GM19463 (cell line): ENCODE measurements at regions not wholly inside any gene's neighbourhood (a gene's known extent, or its start where the extent isn't known, plus 50 kb on each side); places are given as distances from the start of the nearest gene placed in this dataset.
"Not testable (repeated sequence)": the region's sequence is repeated elsewhere in the genome, so short reads cannot be mapped to it uniquely, and the experiment has no call there.

Experiments
- ATAC-seq: cut with Tn5 transposase; IDR thresholded peaks from one replicate; pipeline ENCODE4 v1.9.1; 2021; ENCODE audit warnings: mild to moderate bottlenecking, moderate library complexity; ENCODE audit not compliant: unreplicated experiment

DNA sequence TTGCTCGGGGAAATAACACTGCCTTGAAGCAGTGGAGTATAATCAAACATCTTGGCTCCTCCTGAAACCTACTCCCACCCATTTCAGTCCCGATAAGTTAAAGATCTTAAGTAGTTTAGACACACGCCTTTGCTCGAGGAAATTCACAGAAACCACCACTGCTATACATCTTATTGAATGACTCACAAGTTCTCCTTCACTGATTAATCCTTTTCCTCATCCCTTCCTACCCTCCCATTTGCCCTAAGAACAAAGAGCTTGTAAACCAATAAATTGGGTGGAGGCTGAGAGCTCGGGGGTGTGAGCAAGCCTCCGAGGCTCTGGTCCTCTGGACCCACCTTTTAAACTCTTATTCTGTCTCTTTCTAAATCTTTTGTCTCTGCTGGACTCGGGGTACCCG, 86.5 kb downstream of the XCL2 start:
- ATAC-seq: not testable (repeated sequence)

GRCh38 chr1:168455764-168456163, 88.0 kb downstream of the XCL2 start:
- ATAC-seq: no peak

- no peak for ATAC-seq
Measured at GRCh38 chr1:168454211-168454815, 89.5 kb downstream of the XCL2 start.

- ATAC-seq: no peak
Measured at GRCh38 chr1:168453056-168453455, 90.7 kb downstream of the XCL2 start.

GRCh38 chr1:168452329-168452728, 91.5 kb downstream of the XCL2 start:
- no peak for ATAC-seq

DNA sequence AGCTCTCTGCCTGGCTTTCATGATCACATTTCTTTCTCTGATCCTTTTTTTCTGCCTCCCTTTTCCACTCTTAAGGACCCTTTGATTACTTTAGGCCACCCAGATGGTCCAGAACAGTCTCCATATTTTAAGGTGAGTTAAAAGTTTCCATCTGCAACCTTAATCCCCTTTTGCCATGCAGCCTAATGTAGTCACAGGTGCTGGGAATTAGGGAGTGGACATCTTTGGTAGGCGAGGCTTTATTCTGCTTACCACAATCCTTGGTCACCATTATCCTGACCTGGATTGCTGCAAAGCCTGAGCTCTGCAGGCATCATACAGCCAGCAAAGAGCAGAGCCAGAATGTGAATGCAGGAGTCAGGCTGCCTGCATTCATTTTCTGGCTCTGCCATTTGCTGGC, 95.9 kb downstream of the XCL2 start:
- ATAC-seq: no peak

DNA sequence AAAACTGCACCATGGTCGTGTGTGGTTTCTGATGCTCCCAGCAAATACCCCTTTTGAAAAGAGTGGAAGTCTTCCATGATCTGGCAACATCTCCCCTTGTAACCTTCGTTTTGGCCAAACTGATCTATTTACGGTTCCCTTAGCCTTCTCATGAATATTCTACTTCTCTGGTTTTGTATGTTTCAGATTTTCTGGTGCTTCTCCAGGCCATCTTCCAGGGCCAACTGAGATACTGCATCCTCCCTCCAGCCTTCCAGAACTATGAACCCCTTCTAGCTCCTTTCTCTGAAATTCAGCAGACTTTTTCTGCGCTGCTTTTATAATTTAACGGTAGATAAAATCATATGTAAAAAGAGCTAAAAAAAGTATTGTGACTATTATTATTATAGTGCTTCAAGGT, 97.7 kb downstream of the XCL2 start:
- ATAC-seq: no peak

DNA sequence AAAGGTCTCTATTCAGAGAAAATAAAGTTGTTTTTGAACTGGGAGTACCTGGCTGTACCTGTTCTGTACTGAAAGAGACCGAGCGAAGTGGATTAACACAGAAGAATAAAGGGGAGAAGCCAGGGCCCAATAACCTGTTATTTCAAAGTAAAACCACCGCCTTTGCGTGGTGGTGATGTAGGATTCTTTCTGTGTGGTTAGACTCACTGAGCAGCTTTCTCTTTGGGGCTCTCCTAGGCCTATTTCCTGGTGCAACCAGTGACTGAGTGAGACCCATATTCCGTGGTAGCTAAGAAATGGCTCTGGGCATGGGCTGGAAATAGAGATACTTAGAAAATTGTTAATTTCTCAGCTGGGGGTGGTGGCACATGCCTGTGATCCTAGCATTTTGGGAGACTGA, 99.9 kb downstream of the XCL2 start:
- ATAC-seq: no peak

- no peak for ATAC-seq
Measured at GRCh38 chr1:168443356-168443755, 100.4 kb downstream of the XCL2 start.

- ATAC-seq: no peak
Measured at GRCh38 chr1:168442931-168443330, 100.9 kb downstream of the XCL2 start.

GRCh38 chr1:168441745-168442144, 102.1 kb downstream of the XCL2 start:
- ATAC-seq: no peak

GRCh38 chr1:168439456-168440375, 104.1 kb downstream of the XCL2 start:
- ATAC-seq: peak; percentile 91

DNA sequence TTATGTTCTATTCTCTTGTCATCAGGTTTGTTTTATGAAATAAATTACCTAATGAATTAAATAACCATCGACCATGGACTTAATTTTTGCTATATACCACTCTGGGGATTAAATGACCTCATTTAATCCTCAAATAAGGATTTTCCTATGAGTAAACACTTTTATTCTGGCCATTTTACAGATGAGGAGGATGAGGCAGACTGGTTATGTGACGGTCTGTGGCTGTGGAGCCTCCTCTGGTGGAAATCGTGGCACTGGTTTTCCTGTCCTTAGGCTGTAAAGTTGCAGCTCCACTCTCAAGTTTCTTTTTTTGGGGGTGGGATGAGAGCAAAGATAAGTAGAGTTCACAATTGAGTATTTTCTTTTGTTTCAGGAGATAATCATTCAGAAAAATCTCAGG, 105.2 kb downstream of the XCL2 start:
- ATAC-seq: no peak

GRCh38 chr1:168437821-168438220, 106.0 kb downstream of the XCL2 start:
- ATAC-seq: no peak

GRCh38 chr1:168435439-168435838, 108.4 kb downstream of the XCL2 start:
- no peak for ATAC-seq

DNA sequence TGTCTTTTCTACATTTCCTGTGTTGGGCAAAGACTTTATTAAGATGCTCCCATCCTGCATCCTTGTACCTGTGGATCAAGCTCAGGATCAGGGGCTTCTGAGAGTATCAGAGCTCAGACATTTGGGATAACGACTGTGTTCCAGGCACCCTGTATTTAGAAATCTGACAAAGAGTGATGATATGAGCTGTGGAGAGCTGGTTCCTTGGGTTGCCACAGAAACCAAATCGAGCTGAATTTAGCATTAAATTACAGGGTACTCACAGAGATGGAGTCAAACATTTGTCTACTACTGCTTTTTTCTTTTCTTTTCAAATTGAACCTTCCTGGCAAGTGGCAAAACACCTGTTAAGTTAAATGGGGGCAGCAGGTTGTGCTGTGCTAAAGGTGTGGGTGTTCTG, 110.6 kb downstream of the XCL2 start:
- ATAC-seq: no peak

DNA sequence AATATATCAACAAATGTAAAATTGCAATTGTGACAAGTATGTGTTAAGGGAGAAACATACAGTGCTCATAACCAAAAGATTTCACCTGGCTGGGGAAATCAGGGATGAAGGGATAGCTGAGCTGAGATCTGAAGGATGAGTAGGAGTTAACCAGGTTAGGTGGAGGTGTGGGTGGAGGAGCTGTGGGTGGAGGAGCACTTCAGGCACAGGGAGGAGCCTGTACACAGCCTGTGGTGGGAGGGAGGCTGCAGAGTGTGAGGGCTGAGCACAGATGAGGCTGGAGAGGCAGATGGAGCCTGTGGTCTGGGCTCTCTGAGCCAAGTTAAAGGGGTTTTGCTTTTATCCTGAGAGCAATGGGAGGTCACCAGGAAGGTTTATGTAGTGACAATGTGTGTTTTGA, 111.9 kb downstream of the XCL2 start:
- no peak for ATAC-seq

DNA sequence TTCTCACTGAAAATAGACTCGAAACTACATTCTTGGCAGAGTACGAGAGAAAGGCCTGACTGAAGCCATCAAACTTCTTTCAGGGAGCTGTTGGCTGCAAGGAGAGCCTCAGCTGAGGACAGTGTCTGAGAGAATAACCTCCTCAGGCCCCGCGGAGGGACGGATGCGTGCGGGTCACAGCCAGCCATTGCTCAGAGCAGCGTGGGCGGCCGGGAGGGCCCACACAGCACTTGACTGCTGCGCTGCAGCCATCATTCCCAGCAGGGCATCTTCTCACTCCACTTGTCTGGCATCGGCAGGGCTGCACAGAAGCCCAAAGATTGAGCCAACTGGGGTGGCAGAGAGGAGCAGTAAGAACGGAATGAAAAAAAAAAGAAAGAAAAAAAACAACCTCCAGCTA, 113.5 kb downstream of the XCL2 start:
- no peak for ATAC-seq

DNA sequence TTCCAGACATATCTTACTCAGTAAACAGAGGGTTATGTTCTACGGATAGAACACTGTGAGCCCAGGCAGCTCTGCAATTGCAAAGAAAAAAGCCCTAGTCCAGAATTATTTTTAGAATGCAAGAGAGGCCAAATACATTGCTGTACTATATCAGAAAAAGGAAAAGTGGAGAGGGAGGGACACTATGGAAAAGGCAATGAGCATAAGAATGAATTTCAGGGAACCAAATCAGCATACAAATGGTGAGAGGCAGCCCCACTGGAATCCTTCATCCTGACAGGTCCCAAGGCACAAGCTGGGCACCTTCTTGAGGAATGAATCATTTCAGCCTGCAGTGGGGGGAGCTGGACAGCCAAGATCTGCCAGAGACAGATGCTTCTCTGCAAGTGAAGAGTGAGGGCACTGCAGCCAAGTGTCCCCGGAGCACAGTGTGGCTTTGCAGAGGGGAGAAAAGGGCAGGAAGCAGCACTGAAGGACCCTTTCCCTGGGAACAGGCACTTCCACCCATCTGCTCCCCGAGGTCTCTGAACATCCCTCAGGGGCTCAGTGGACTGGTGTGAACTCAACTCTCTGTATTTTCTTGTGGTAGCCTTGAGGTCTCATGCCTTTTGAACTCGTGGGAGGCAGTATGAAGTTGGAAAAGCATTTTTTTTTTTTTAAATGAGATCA, 115.6 kb downstream of the XCL2 start:
- no peak for ATAC-seq

GRCh38 chr1:168427051-168427450, 116.7 kb downstream of the XCL2 start:
- ATAC-seq: no peak

- no peak for ATAC-seq
Measured at GRCh38 chr1:168424281-168424680, 119.5 kb downstream of the XCL2 start.
